IPS DF 6.9 (cell line): ENCODE measurements at regions not wholly inside any gene's neighbourhood (a gene's known extent, or its start where the extent isn't known, plus 50 kb on each side); places are given as distances from the start of the nearest gene placed in this dataset.

Experiments
- DNase-seq: peaks from one replicate; pipeline ENCODE4 v3.0.0-alpha.2; 2013; ENCODE audit warnings: low read depth, low spot score
- H3K27ac ChIP-seq: one replicate; pipeline ENCODE4 v1.5.1; 2013; ENCODE audit warnings: low read length, control low read depth
- H3K27me3 ChIP-seq: 2 replicates; pipeline ENCODE4 v1.6.1; 2013; ENCODE audit warnings: mild to moderate bottlenecking, low read length; ENCODE audit not compliant: control insufficient read depth, insufficient read depth
- H3K36me3 ChIP-seq: 2 replicates; pipeline ENCODE4 v1.6.1; 2013; ENCODE audit warnings: low read length; ENCODE audit not compliant: control insufficient read depth, insufficient read depth
- H3K4me1 ChIP-seq: 2 replicates; pipeline ENCODE4 v1.6.1; 2013; ENCODE audit warnings: low read length; ENCODE audit not compliant: control insufficient read depth, insufficient read depth
- H3K4me3 ChIP-seq: 2 replicates; pipeline ENCODE4 v1.5.1; 2013; ENCODE audit warnings: mild to moderate bottlenecking, low read length
- H3K9me3 ChIP-seq: 2 replicates; pipeline ENCODE4 v1.6.1; 2013; ENCODE audit warnings: low read length, inconsistent platforms; ENCODE audit not compliant: control insufficient read depth, insufficient read depth
- WGBS: extraction: QIAGEN DNeasy Blood & Tissue Kit; methylation state at CpG from one replicate; pipeline ENCODE4 v1.1.7; 2013; ENCODE audit warnings: mixed read lengths, missing lambda C conversion rate; ENCODE audit not compliant: insufficient read length, insufficient coverage; 5-methylcytosine and 5-hydroxymethylcytosine counted together

DNA sequence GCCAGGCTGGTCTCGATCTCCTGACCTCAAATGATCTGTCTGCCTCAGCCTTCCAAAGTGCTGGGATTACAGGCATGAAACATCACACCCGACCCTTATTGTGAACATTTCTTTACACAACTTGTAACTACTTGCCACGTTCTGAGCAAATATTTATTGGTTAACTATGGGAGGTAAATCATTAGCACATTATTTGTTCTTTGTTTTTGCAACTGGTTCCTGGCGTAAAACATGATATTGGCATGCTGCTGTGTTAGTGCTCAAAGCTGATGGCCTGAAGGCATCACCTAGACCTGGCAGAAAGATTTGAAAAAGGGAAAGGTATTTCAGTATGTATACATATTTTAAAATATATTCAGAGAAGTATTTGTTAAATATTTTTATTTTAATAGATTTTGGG lies 438.3 kb upstream of the PRKX start:
- H3K4me3 ChIP-seq = no peak overlapping the region
- no peaks in the 10 kb centered on the region for H3K36me3 ChIP-seq
- H3K9me3 ChIP-seq = no peaks in the 10 kb centered on the region
- WGBS = no CpG with 5 or more reads among the region's 4 CpGs
- DNase-seq = no peak
- H3K4me1 ChIP-seq = no peaks in the 10 kb centered on the region
- H3K27me3 ChIP-seq = no peaks in the 10 kb centered on the region
- no peak overlapping the region for H3K27ac ChIP-seq

- no peaks in the 10 kb centered on the region for H3K4me1 ChIP-seq
- no peaks in the 10 kb centered on the region for H3K36me3 ChIP-seq
- no peak for DNase-seq
- H3K9me3 ChIP-seq = no peaks in the 10 kb centered on the region
- no peaks in the 10 kb centered on the region for H3K27me3 ChIP-seq
- H3K27ac ChIP-seq = no peak overlapping the region
- no CpG with 5 or more reads among the region's 1 CpG for WGBS
- H3K4me3 ChIP-seq = no peak overlapping the region
Measured at GRCh38 chrX:4150259-4150658, 436.8 kb upstream of the PRKX start.

GRCh38 chrX:4129626-4130025 lies 416.2 kb upstream of the PRKX start:
- no CpG with 5 or more reads among the region's 10 CpGs for WGBS

GRCh38 chrX:4118666-4119530 lies 405.4 kb upstream of the PRKX start:
- H3K27ac ChIP-seq = no peak overlapping the region
- DNase-seq = no peak
- no peaks in the 10 kb centered on the region for H3K36me3 ChIP-seq
- WGBS = no CpG with 5 or more reads among the region's 8 CpGs
- no peak overlapping the region for H3K4me3 ChIP-seq
- H3K27me3 ChIP-seq = no peaks in the 10 kb centered on the region
- H3K9me3 ChIP-seq = no peaks in the 10 kb centered on the region
- no peaks in the 10 kb centered on the region for H3K4me1 ChIP-seq

More at GRCh38 chrX:4129626-4130025, 416.2 kb upstream of the PRKX start:
- Histone ChIP-seq H3K27me3 (no peaks in the 10 kb centered on the region), H3K9me3 (no peaks in the 10 kb centered on the region), H3K36me3 (no peaks in the 10 kb centered on the region), H3K4me3 (no peak overlapping the region), H3K27ac (no peak overlapping the region), H3K4me1 (no peaks in the 10 kb centered on the region)
- DNase-seq = no peak

- no peaks in the 10 kb centered on the region for H3K36me3 ChIP-seq
Measured at GRCh38 chrX:4110964-4111363, 397.5 kb upstream of the PRKX start.

GRCh38 chrX:4094926-4095325 lies 381.5 kb upstream of the PRKX start:
- no CpG with 5 or more reads among the region's 6 CpGs for WGBS
- Histone ChIP-seq H3K4me1 (0 out of 2 replicates have a peak, but pooled peaks cover 1% of the 10 kb centered on the region), H3K36me3 (no peaks in the 10 kb centered on the region), H3K9me3 (no peaks in the 10 kb centered on the region), H3K4me3 (no peak overlapping the region), H3K27ac (no peak overlapping the region), H3K27me3 (no peaks in the 10 kb centered on the region)
- no peak for DNase-seq

More at GRCh38 chrX:4110964-4111363, 397.5 kb upstream of the PRKX start:
- Histone ChIP-seq H3K9me3 (no peaks in the 10 kb centered on the region), H3K27ac (no peak overlapping the region), H3K4me3 (no peak overlapping the region), H3K27me3 (no peaks in the 10 kb centered on the region), H3K4me1 (no peaks in the 10 kb centered on the region)
- WGBS = no CpG with 5 or more reads among the region's 2 CpGs
- no peak for DNase-seq

GRCh38 chrX:4091046-4091760 lies 377.8 kb upstream of the PRKX start:
- no peak overlapping the region for H3K4me3 ChIP-seq
- 0 out of 2 replicates have a peak, but pooled peaks cover 1% of the 10 kb centered on the region for H3K4me1 ChIP-seq
- H3K36me3 ChIP-seq = no peaks in the 10 kb centered on the region
- no CpG with 5 or more reads among the region's 6 CpGs for WGBS
- H3K9me3 ChIP-seq = no peaks in the 10 kb centered on the region
- no peak overlapping the region for H3K27ac ChIP-seq
- no peak for DNase-seq
- H3K27me3 ChIP-seq = no peaks in the 10 kb centered on the region

DNA sequence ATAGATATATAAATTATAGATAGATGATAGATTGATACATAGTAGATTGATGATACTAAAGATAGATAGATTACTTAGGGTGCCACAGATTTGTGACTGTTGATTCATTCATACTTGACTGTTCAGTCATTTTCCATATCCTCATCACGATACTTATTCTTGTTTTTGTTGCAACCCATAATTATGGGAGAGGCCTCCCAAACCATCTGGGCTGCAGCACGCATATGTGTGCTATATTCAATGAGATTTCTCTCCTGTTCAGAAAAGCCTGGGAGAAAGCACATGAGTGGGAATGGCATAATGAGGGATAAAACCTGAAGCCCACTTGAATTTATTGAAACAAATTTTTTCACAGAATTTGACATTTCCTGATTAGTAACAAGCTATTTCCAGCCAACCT lies 346.4 kb upstream of the PRKX start:
- H3K4me3 ChIP-seq = no peak overlapping the region
- no CpG with 5 or more reads among the region's 2 CpGs for WGBS
- no peak overlapping the region for H3K27ac ChIP-seq
- no peaks in the 10 kb centered on the region for H3K9me3 ChIP-seq
- DNase-seq = no peak
- no peaks in the 10 kb centered on the region for H3K4me1 ChIP-seq
- no peaks in the 10 kb centered on the region for H3K27me3 ChIP-seq
- no peaks in the 10 kb centered on the region for H3K36me3 ChIP-seq

DNA sequence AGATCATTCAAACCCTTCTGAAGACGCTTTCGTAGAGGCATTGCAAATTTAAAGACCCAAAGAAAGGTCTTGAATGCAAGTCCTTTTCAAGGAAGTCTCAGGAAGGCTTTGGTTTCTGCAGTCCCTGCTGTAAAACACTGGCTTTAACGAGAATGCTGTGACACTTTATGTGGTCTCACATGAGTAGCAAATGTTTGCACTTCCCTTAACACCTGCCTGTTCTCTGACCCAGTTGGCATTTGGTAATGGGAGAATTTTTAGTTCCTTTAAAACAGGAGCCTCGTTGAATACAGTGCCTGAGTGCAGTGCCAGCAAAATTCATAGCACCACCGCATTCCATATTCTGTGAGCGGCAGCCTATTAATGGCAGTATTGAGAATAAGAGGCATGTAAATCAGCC lies 330.5 kb upstream of the PRKX start:
- no peaks in the 10 kb centered on the region for H3K36me3 ChIP-seq
- no peaks in the 10 kb centered on the region for H3K27me3 ChIP-seq
- no peak for DNase-seq
- H3K4me1 ChIP-seq = no peaks in the 10 kb centered on the region
- H3K4me3 ChIP-seq = no peak overlapping the region
- H3K27ac ChIP-seq = no peak overlapping the region
- H3K9me3 ChIP-seq = no peaks in the 10 kb centered on the region
- no CpG with 5 or more reads among the region's 6 CpGs for WGBS

- no peak overlapping the region for H3K4me3 ChIP-seq
- H3K27me3 ChIP-seq = no peaks in the 10 kb centered on the region
- DNase-seq = no peak
- H3K4me1 ChIP-seq = no peaks in the 10 kb centered on the region
- H3K9me3 ChIP-seq = no peaks in the 10 kb centered on the region
- H3K27ac ChIP-seq = no peak overlapping the region
- no CpG with 5 or more reads among the region's 2 CpGs for WGBS
- no peaks in the 10 kb centered on the region for H3K36me3 ChIP-seq
Measured at GRCh38 chrX:4035874-4036273, 322.4 kb upstream of the PRKX start.
